Activated T-cell treated with anti-CD3 and anti-CD28 coated beads, Interleukin-2, amount 50 U/mL, for 24 hours (primary cell): ENCODE measurements at regions not wholly inside any gene's neighbourhood (a gene's known extent, or its start where the extent isn't known, plus 50 kb on each side); places are given as distances from the start of the nearest gene placed in this dataset.
A peak's percentile ranks its signal among the peaks of the same experiment; 100 is the strongest.

Experiments used
- DNase-seq: peaks from one replicate; pipeline ENCODE4 v3.0.0-alpha.2; 2020
- H3K27ac Mint-ChIP-seq: 2 replicates; pipeline ENCODE4 v1.8.0; 2020; ENCODE audit warnings: mild to moderate bottlenecking, mixed read lengths
- H3K27me3 Mint-ChIP-seq: 2 replicates; pipeline ENCODE4 v1.8.0; 2020; ENCODE audit warnings: mixed read lengths
- H3K36me3 Mint-ChIP-seq: 2 replicates; pipeline ENCODE4 v1.8.0; 2020; ENCODE audit warnings: low read depth, mixed read lengths
- H3K4me1 Mint-ChIP-seq: 2 replicates; pipeline ENCODE4 v1.8.0; 2020; ENCODE audit warnings: low read depth, mixed read lengths
- H3K4me3 Mint-ChIP-seq: 2 replicates; pipeline ENCODE4 v1.8.0; 2020; ENCODE audit warnings: mild to moderate bottlenecking, moderate library complexity, mixed read lengths
- H3K9me3 Mint-ChIP-seq: 2 replicates; pipeline ENCODE4 v1.8.0; 2020; ENCODE audit warnings: mixed read lengths

DNA sequence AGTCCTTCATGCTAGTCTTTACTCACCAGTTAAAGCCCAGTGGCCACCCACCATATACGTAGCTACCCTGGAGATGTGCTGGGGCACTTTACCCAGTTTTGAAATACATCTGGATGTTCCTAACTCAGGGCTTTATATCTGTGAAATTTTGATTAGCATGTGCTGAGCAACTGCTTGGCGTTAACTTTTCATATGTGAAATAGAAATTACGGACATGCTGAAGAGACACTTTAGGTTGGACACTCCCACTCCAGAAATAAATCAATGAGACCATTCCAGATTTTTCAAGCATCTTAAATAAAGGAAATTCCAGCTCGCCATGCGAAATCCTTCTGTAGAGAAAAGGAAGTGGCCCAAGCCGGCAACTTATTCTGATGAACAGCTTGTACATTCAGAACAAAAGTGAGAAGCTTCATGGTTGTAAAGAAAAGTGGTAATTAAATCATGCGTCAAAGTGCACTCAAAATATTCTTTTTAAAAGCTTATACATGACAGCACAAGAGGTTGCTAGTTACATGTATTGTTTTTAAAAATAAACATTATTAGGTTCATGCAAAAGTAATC, 153.5 kb upstream of the ITGB1 start:
- H3K9me3 Mint-ChIP-seq: no peaks in the 10 kb centered on the region
- H3K4me3 Mint-ChIP-seq: no peak overlapping the region
- no peak for DNase-seq
- peak overlapping the region; percentile 74 for H3K27ac Mint-ChIP-seq
- peaks cover 2% of the 10 kb centered on the region for H3K27me3 Mint-ChIP-seq
- no peaks in the 10 kb centered on the region for H3K36me3 Mint-ChIP-seq
- peaks cover 81% of the 10 kb centered on the region for H3K4me1 Mint-ChIP-seq

DNA sequence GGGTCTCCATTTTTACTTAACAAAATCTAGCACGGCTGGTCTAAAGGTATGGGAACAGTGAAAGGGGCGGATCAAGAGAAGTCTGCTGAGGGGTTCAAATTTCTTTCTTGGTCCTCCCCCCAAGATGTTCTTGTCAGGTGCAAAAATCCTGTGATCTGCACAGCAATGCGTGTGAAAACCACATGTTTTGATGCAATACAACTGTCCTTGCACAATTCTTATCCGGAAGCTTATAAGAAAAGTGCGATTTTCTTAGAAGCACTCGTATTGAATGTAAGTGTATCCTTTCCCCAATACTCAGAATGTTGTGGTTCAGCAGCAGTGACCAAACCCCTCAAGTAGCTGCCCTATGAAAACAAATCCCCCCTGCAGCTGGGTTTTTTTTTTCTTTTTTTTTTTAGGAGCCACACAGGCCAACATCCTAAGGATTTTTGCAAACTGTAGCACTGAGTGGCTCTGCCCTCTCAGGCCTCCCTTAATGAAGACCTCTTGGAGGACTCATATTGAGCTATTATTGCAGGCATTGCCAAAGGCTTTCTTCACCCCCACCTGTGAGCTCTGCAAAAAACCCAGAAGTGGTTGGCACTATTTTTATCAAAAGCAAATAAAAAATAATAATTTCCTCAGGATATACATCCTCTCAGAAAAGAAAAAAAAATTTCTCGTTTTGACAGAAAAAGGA, 151.9 kb upstream of the ITGB1 start:
- no peaks in the 10 kb centered on the region for H3K9me3 Mint-ChIP-seq
- peak overlapping the region; percentile 18 for H3K4me3 Mint-ChIP-seq
- H3K36me3 Mint-ChIP-seq: no peaks in the 10 kb centered on the region
- H3K27ac Mint-ChIP-seq: peak overlapping the region; percentile 29
- peaks cover 68% of the 10 kb centered on the region for H3K4me1 Mint-ChIP-seq
- peaks cover 2% of the 10 kb centered on the region for H3K27me3 Mint-ChIP-seq
- DNase-seq: no peak

DNA sequence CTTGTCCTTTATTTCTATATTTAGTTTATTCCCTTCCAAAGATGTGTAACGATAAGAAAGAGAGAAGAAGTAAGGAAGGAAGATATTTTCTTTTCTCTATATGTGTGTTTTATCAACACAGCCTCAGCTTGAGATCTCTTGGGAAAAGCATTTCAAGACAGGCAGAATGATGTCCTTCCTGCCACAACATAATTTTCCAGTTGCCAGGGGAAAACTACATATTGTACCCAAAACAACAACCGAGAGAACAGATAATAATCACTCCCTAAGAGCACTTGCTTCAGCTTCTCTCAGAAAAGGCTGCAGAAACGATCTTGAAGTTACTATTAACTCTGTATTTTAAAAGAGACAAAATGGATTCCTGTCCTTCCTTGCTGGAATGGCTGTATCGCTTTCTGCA, 151.4 kb upstream of the ITGB1 start:
- Mint-ChIP-seq H3K4me3 (no peak overlapping the region), H3K36me3 (peaks cover 2% of the 10 kb centered on the region), H3K4me1 (peaks cover 62% of the 10 kb centered on the region), H3K27ac (no peak overlapping the region), H3K9me3 (no peaks in the 10 kb centered on the region), H3K27me3 (peaks cover 2% of the 10 kb centered on the region)
- no peak for DNase-seq

DNA sequence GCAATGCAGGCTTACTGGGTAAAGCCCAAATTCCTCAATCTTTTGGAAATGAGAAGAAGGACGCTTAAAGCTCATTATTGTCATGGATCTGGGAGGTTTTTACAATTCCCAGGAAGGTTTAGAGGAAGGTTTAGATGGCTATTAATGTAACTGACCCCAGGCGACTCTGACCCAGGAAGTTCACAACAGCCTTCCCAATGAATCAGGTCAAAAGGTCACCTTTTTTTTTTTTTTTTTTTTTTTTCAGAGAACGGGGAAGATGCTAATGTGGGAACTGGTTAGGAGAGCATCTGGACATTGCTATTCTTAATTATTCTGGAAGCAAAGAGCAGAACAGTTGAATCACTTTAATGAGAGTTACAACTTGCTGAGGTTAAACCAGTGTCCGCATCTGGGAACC, 149.9 kb upstream of the ITGB1 start:
- no peak for DNase-seq
- H3K9me3 Mint-ChIP-seq: peaks cover 9% of the 10 kb centered on the region
- H3K4me1 Mint-ChIP-seq: peaks cover 49% of the 10 kb centered on the region
- H3K36me3 Mint-ChIP-seq: peaks cover 4% of the 10 kb centered on the region
- H3K4me3 Mint-ChIP-seq: no peak overlapping the region
- H3K27me3 Mint-ChIP-seq: peaks cover 2% of the 10 kb centered on the region
- no peak overlapping the region for H3K27ac Mint-ChIP-seq

DNA sequence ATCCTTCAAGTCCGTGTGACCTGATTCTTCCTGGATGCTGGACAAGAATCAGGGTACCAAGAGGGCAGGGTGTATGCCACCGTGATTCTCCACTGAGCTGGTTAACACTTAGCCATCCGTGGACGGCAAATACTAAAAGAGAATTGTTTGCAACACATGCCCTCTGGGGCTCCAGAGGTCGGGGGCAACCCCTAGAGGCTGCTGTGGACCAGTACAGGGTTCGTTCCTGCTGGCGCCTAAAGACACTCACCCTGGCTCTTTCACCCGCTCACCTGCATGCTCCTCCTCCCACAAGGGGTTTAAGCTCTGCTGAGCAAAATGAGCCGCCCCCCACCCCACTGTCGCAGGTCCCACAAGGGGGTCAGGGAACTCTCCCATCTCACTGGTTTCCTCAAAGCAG, 148.7 kb upstream of the ITGB1 start:
- Mint-ChIP-seq H3K4me1 (peaks cover 46% of the 10 kb centered on the region), H3K4me3 (no peak overlapping the region), H3K27me3 (peaks cover 2% of the 10 kb centered on the region), H3K9me3 (peaks cover 9% of the 10 kb centered on the region), H3K27ac (no peak overlapping the region), H3K36me3 (peaks cover 4% of the 10 kb centered on the region)
- DNase-seq: no peak

DNA sequence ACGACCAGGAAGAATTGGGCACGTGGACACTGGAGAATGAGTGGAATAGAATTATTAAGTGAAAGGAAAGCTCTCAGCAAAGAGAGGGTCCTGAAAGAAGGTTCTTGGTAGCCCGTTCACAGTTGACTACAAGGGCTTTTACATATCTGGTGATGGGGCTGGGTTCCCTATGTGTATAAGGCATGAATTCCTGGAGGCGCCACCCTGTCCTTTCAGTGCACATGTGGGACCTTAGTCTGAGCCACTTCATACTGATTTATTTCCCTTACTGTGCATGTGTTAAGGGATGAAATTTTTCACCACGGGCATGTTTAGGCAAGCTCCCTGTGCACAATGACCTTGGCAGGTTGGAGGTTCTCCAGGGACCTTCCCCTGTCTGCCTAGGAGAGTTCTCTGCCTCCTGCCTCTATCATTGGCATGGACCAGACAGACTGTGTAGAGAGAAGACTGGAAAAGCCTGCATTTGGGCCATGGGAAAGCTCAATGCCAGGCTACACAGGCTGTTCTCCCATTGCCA, 145.9 kb upstream of the ITGB1 start:
- Mint-ChIP-seq H3K9me3 (peaks cover 9% of the 10 kb centered on the region), H3K27ac (no peak overlapping the region), H3K4me1 (peaks cover 47% of the 10 kb centered on the region), H3K36me3 (peaks cover 4% of the 10 kb centered on the region), H3K27me3 (peaks cover 2% of the 10 kb centered on the region), H3K4me3 (no peak overlapping the region)
- no peak for DNase-seq

DNA sequence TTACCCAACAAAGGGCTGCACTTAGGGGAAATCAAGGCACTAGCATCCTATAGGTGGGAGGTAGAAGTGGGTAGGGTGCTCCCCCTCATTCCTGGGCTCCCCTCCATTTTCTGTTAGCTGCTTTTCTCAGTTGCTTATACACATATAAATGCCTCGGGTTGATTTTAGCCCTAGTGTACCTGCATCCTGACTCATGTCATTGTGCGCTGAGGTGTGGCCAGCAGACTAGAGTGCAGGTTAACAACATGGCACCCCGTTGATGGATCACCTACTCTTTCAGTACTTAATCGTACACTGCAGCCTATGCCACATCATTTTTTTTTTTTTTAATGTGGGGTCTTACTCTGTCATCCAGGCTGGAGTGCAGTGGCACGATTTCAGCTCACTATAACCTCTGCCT, 144.0 kb upstream of the ITGB1 start:
- DNase-seq: no peak
- Mint-ChIP-seq H3K9me3 (peaks cover 9% of the 10 kb centered on the region), H3K27ac (peak overlapping the region; percentile 79), H3K36me3 (peaks cover 4% of the 10 kb centered on the region), H3K4me3 (no peak overlapping the region), H3K27me3 (peaks cover 2% of the 10 kb centered on the region), H3K4me1 (peaks cover 42% of the 10 kb centered on the region)

DNA sequence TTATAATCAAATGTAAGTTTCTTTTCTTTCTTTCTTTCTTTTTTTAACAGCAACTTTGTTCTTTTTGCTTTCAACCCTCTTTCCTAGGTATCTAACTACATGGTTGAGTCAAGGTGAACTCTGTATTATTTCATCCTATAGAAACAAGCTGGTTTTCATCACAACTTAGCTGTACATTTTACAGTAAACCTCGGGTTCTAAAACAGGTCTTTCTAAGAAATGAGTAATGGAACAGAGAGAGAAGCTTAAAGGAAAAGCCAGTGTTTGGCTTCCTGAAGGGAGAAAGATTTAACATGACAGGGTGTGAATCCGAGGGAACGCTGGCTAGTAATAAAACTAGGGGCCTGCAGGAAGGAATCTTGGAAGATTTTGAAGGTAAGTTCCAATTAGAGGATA, 143.4 kb upstream of the ITGB1 start:
- Mint-ChIP-seq H3K36me3 (peaks cover 4% of the 10 kb centered on the region), H3K9me3 (peaks cover 9% of the 10 kb centered on the region), H3K27ac (peak overlapping the region; percentile 79), H3K27me3 (no peaks in the 10 kb centered on the region), H3K4me3 (peak overlapping the region; percentile 5), H3K4me1 (peaks cover 40% of the 10 kb centered on the region)
- no peak for DNase-seq

DNA sequence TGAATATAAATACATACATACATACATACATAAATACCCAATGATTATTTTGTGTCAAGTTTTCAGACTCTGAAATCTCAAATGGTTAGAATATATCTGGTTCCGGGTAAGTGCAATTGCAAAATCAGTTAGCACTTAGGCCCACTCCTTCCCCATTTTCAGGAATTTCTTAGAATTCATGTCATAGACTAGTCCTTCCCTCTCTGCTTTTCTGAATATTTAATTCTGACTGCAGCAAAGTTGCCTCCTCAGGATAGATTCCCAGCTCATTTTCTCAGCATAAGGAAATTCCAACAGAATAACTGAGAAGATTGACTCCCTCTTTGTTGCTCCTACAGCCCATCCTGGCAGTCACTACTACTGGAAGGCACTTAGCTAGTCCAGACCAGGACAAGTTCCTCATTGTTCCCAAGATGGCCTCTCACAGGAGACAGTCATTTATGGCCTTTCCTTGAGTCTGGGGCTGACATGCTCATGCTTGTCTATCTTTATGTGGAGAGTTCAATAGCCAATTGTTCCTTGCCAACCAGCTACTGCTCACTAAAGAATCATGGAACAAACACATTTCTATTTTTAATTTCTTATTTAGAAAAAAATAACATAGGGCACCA, 142.9 kb upstream of the ITGB1 start:
- peaks cover 9% of the 10 kb centered on the region for H3K9me3 Mint-ChIP-seq
- H3K27me3 Mint-ChIP-seq: no peaks in the 10 kb centered on the region
- peak overlapping the region; percentile 79 for H3K27ac Mint-ChIP-seq
- H3K4me3 Mint-ChIP-seq: no peak overlapping the region
- DNase-seq: no peak
- H3K36me3 Mint-ChIP-seq: peaks cover 4% of the 10 kb centered on the region
- peaks cover 40% of the 10 kb centered on the region for H3K4me1 Mint-ChIP-seq

DNA sequence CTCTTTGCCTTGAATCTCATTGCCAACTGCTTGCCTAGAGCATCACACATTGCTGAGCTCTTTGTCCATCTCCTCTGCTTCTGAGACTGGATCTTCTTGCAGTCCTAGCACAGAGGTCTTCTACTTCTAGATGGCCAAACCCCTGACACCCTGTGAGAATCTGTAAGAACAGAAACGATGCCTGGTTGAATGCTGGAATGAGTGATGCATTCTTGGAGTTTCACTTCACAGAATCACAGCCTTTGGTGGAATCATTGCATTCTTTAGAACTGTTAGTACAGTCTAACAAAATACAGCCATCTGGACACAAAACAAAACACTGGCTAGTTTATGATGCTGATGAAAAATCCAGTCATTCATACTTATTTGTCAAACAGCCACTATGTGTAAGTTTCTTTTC, 141.7 kb upstream of the ITGB1 start:
- Mint-ChIP-seq H3K4me1 (peaks cover 42% of the 10 kb centered on the region), H3K27ac (peak overlapping the region; percentile 85), H3K4me3 (peak overlapping the region; percentile 8), H3K27me3 (no peaks in the 10 kb centered on the region), H3K36me3 (peaks cover 6% of the 10 kb centered on the region), H3K9me3 (peaks cover 13% of the 10 kb centered on the region)
- DNase-seq: no peak

DNA sequence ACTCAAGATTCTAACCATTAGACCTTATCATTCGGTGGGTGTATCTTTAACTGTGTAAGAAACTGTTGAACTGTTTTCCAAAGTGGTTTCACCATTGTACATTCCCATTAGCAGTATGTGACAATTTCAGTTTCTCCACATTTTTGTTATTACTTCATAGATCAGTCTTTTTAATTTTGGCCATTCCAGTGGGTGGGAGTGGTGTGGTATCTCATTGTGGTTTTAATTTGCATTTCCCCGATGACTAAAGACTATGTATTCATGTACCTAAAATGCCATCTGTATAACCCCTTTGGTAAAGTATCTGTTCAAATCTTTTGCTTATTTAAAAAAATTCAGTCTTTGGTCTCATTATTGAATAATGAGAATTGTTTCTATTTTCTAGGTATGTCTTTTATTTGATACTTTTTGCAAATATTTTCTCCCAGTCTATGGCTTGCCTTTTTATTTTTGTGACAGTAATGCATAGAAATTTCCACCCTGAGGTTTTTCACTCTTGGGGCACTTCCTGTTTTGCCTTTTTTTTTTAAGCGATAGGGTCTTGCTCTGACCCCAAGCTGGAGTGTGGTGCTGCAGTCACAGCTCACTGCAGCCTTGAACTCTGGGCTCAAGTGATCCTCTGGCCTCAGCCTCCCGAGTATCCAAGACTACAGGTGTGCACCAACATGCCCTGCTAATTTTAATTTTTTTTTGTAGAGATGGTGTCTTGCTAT, 141.1 kb upstream of the ITGB1 start:
- H3K4me1 Mint-ChIP-seq: peaks cover 45% of the 10 kb centered on the region
- peaks cover 5% of the 10 kb centered on the region for H3K36me3 Mint-ChIP-seq
- no peak for DNase-seq
- peak overlapping the region; percentile 85 for H3K27ac Mint-ChIP-seq
- H3K9me3 Mint-ChIP-seq: peaks cover 16% of the 10 kb centered on the region
- H3K4me3 Mint-ChIP-seq: peak overlapping the region; percentile 8
- no peaks in the 10 kb centered on the region for H3K27me3 Mint-ChIP-seq

DNA sequence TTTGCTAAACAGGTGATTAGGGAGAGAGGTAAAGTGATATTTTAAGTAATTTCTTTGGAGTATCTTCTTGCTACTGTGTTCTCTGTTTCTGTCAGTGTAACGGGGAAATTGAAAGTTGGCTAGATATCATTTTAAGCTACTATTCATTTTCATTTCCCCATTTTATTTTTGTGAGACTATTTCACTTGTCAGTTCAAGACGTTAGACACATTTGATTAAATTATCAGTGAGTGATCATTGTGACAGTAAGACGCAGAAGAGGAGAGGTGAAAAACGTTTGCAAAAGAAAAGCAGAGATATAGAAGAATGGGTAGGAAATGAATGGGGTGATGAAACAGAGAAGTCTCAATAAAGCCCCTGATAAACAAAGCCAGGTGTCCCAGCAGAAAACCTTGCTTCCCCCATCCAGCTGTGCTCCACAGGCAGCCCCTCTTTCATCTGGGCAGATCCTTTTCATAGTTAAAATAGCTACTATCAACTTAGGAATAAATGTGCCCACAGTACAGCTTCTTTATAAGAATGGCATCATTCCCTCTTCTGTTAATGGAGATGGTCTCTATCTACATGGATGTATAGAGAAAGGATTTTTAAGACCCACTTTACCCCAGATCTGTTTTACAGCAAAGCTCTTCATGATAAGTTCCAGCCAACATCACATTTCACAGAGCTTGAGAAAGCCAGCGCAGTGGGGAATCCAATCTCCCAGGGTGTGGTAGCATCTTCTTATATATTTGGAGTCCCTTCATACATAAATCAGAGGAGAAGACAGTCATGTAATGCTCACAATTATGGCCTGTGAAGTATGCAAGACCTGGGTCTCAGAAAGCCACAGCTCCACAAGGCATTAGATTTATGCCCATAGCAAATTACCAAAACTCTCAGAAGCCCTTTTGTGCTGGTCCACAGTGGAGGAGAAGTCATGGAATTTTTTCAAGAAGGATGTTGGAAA, 138.1 kb upstream of the ITGB1 start:
- H3K27me3 Mint-ChIP-seq: no peaks in the 10 kb centered on the region
- no peak overlapping the region for H3K4me3 Mint-ChIP-seq
- no peak for DNase-seq
- H3K9me3 Mint-ChIP-seq: peaks cover 15% of the 10 kb centered on the region
- H3K4me1 Mint-ChIP-seq: peaks cover 45% of the 10 kb centered on the region
- peaks cover 9% of the 10 kb centered on the region for H3K36me3 Mint-ChIP-seq
- H3K27ac Mint-ChIP-seq: no peak overlapping the region

DNA sequence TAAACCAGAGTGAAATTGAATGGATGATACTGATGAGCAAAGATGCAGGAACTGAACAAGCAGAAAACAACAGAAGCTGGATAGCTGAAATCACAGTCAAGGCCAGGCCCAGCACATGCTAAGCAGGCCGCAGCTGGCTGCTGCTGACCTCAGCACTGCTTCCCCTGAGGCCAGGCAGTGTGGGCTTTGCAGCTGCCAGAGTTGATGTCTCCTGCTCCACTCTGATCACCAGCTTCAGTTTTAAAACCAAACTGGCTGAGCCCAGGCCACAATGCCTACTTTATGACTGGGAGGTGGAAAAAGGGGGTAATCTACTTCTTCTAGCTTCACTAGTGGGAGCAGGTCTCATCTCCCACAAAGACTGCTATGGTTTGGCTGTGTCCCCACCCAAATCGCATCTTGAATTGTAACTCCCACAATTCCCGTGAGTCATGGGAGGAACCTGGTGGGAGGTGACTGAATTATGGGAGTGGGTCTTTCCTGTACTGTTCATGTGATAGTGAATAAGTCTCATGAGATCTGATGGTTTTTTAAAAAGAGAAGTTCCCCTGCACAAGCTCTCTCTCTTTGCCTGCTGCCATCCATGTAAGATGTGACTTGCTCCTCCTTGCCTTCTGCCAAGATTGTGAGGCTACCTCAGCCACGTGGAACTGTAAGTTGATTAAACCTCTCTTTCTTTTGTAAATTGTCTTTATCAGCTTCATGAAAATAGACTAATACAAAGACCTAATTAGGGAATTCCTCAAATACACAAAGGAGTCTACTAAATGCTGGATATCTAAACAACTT, 136.4 kb upstream of the ITGB1 start:
- Mint-ChIP-seq H3K4me1 (peaks cover 29% of the 10 kb centered on the region), H3K27me3 (no peaks in the 10 kb centered on the region), H3K9me3 (peaks cover 20% of the 10 kb centered on the region), H3K36me3 (peaks cover 9% of the 10 kb centered on the region), H3K27ac (no peak overlapping the region), H3K4me3 (no peak overlapping the region)
- DNase-seq: no peak
